ENCODE measurements at regions not wholly inside any gene's neighbourhood (a gene's known extent, or its start where the extent isn't known, plus 50 kb on each side); places are given as distances from the start of the nearest gene placed in this dataset.
"Not testable (repeated sequence)": the region's sequence is repeated elsewhere in the genome, so short reads cannot be mapped to it uniquely, and the experiment has no call there.

DNA sequence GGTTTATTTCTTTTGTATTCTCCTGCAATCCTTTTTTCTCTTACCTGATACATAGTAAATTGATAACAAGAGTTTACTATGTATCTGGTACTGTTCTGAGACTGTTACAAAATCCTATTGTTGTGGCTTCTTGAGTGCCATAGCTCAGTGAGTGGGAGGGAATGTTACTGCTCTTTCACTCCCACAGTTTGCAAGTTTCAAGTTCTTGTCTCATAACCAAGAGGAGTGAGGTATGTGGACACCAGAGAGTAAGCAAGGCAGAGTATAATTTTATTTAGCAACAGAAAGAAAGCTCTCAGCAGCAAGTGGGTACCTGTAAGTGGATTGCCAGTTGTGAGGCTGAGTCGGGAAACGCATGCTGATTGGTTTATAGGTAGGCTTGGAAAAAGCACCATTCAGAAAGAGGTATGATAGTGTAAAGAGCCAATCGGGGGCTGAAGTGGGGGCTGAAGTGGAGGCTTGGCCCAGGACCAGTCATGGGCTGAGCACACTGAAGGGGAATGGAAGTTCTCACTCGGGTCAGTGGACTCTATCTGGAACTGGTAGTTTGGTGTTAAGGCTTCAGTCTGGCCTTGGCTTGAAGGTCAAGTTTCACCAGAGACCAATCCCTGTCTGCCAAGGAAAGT lies 850.8 kb downstream of the TMTC2 start:
- DNase-seq (ENCODE audit: missing footprints), result no peak
- intact Hi-C loops (cut with DNase I), result no loop called here
- ATAC-seq, result no peak

DNA sequence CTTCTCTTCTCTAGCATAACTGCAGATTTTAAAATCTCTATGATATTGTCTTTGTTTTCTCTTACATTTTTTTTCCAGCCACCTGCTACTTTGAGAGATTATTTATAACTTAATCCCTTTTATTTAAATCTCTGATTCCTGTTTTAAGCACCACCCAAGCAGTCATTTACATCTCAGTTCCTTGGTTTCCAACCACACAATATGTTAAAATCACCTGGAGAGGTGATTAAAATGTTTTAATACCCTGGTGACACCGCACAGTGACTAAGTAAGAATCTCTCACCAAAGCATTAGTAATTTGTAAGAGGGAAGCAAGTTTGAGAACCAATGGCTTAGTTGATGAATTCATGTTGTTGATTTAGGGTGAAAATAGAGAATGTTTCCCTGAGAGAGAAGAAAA lies 849.8 kb downstream of the TMTC2 start:
- no peak for DNase-seq (ENCODE audit: missing footprints)
- intact Hi-C loops (cut with DNase I), result no loop called here
- ATAC-seq, result no peak

DNA sequence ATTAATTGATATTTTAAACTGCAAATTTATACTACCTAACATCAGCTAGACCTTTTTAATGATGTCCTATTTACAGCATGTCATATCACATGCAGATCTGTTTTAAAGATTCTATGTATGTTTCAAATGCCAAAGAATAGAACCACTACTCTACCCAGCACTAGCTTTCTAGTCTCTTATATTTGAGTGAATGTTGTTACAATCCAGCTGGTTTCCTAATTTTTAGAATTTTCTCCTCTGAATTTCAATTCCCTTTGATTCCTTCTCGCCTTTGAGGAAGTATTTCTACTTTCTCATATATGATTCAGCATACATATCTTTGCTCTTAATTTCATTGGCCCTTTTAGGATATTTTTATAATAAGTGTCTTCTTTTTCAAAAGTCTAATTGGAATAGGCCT lies 841.9 kb downstream of the TMTC2 start:
- DNase-seq (ENCODE audit: missing footprints) (no peak), ATAC-seq (no peak)
- intact Hi-C loops (cut with DNase I), result no loop called here

DNA sequence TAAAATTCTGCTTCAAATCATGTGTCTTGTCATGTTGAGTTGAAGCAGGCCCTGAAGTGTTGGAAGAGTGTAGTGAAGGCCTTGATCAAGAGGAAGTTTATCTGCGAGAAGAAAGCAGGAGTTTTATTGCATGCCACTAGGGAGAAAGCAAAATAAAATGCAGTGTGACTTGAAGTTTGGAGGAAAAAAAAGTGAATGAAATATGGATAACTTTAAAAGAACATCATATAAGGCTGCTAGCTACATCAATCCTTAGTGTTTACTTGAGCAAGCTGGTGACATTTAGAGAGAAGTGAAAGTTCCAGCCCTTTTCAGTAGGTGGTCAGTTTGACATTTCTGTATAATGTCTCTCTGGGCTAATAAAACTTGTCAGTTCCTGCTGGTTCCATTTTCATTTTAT lies 841.1 kb downstream of the TMTC2 start:
- no peak for ATAC-seq
- intact Hi-C loops (cut with DNase I), result no loop called here
- no peak for DNase-seq (ENCODE audit: missing footprints)

DNA sequence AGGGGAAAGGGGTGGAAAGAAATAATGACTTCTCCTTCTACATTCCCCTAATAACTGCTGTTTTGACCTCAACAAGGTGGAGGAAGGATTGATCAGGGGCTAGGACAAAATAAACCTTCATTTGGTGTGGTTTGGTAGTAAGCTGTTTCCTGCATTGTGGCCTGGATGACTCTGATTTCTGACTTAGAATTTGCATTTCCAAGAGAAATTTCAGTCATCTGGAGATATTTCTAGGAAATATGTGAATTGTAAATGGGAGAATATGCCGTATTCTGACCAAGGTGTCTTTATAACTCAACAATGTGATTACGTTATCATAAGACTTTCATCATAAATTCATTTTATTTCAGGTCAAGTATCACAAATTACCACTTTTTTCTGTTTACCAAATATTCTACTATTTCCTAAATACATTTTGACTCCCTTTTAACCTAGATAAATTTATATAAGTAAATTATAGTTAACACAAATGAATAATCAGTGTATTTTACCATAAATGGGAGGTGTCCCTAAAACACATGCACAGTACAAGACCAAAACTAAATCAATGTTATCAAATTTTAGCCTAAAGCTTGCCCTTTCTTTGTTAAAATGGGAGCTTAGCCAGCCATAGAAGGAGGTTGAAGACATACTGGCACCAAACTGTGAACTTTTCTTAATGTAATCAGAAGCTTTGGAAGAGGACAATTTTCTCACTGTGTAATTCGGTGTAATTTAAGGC lies 828.8 kb downstream of the TMTC2 start:
- intact Hi-C loops (cut with DNase I), result no loop called here
- no peak for ATAC-seq
- DNase-seq (ENCODE audit: missing footprints), result no peak

DNA sequence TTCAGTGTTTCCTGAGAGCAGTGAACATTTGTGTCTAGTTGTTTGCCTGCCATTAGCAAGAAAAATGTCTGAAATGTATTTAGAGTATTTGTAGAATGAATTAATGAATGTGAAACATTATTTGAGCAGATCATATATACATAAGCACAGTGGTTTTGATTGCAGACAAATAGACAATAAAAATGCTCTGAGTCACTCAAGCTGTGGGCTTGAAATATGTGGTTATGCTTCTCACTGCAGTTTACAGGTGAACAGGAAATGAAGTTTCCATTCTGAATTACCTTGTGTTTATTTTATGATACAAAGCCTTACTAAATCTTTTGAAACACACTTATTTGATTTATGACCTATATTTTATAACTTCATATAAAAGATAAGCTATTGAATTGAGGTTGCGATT lies 827.7 kb downstream of the TMTC2 start:
- DNase-seq (ENCODE audit: missing footprints) (no peak), ATAC-seq (no peak)
- intact Hi-C loops (cut with DNase I), result no loop called here

DNA sequence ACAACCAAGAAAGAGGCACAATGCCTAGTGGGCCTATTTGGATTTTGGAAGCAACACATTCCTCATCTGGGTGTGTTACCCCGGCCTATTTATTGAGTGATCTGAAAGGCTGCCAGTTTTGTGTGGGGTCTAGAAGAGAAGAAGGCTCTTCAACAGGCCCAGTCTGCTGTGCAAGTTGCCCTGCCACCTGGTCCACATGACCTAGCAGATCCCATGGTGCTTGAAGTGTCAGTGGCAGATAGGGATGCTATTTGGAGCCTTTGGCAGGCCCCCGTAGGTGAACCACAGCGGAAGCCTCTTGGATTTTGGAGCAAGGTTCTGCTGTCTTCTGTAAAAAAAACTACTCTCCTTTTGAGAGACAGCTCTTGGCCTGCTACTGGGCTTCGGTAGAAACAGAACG lies 820.1 kb downstream of the TMTC2 start:
- ATAC-seq (no peak), DNase-seq (ENCODE audit: missing footprints) (no peak)
- intact Hi-C loops (cut with DNase I), result no loop called here

DNA sequence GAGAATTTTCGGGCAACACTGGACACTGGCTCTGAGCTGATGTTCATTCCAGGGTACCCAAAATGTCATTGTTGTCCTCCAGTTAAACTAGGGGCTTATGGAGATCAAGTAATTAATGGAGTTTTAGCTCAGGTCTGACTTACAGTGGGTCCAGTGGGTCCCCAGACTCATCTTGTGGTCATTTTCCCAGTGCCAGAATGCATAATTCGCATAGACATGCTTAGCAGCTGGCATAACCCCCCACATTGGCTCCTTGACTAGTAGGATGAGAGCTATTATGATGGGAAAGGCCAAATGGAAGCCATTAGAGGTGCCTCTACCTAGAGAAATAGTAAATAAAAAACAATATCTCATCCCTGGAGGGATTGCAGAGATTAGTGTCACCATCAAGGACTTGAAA lies 818.9 kb downstream of the TMTC2 start:
- no peak for DNase-seq (ENCODE audit: missing footprints)
- intact Hi-C loops (cut with DNase I), result no loop called here
- no peak for ATAC-seq

DNA sequence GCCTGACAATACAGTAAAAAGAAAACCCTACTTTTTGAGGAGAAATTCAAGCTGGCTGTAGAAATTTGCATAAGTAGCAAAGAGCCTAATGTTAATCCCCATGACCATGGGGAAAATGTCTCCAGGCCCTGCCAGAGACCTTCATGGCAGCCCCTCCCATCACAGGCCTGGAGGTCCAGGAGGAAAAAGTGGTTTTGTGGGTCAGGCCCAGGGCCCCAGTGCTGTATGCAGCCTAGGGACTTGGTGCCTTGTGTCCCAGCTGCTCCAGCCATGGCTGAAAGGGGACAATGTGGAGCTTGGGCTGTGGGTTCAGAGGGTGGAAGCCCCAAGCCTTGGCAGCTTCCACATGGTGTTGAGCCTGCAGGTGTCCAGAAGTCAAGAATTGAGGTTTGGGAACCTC lies 813.2 kb downstream of the TMTC2 start:
- DNase-seq (ENCODE audit: missing footprints); ATAC-seq; intact Hi-C loops (cut with DNase I): not testable (repeated sequence)

DNA sequence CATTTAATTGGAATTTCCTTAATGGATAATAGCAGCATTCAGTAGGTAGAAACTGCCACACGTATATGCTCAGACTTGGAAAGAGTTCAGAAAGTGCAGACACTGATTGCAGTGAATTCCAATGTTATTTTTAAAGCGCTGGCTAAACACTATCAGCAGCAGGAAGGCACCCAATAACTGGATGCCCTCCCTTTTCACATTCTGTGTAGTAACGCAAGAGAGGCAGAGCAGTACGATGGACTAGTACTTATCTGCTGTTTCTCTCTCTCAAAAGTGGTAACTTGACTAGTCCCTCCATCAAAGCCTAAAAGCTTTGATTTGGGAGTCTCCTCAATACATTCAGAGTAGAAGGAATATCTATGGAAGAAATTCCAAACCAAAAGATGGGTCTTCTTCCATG lies 791.0 kb downstream of the TMTC2 start:
- peak; percentile 89 for ATAC-seq
- no peak for DNase-seq (ENCODE audit: missing footprints)
- intact Hi-C loops (cut with DNase I), result no loop called here

DNA sequence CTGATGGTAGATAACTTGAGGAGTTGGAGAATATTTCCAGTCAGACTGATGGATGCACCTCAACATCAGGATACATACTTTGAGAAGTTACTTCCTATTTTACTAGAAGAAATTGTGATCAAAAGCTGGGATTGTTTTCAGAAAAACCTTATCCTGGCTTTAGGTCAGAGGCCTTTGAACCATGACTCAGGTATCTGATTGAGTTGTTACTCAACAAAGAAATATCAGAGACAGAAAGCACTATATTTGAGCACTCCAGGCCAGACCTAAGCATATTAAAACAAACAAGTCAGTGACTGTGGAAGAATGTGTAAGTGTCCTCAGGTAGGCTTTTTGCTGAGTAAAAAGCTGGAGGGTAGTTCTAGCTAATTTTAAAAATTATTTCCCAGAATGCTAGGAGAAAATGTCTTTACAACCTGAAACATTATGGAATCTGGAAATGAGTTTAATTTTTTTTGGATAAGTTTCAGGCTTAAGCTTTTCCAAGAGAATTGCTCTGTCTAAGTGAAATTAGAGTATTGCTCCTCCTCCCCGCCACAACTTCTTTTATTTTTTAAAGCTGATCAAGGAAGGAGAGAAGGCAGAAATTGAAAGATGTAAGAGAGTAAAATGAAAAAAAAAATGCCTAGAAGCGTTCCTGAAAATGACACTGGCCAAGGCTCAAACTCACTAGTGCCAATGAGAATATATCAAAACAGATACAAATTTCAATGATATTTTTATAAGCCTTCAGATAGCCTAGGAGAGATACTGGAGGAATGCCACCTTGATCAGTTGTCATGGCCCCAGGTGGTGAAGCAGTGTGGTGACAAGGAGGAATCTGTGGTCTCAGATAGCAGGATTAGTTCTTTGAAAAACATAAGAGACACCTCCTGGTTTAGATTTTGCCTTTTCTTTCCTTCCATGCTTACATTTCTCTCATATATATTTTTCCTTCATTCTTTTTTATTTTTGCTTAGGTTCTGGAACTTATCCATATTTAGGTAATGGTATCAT lies 790.3 kb downstream of the TMTC2 start:
- DNase-seq (ENCODE audit: missing footprints) (no peak), ATAC-seq (peak; percentile 15)
- intact Hi-C loops (cut with DNase I), result no loop called here

DNA sequence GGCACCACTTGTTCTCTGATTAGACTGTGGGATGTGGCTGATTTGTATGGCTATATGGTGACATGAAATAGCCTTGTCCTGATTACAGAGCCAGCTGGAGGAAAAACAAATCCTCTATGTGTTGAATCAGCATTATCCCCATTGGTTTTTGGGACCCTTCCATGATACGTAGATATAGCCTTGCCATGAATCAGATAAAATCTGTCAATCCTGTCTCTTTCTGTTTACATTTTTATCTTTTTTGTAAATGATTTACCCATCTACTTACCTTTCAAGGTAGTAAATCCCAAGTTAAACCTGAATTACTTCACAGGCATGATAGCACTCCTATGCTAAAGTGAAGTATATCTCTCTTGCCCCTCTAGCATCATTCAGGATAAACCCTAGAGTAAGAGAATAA lies 789.3 kb downstream of the TMTC2 start:
- ATAC-seq (no peak), DNase-seq (ENCODE audit: missing footprints) (no peak)
- intact Hi-C loops (cut with DNase I), result no loop called here

DNA sequence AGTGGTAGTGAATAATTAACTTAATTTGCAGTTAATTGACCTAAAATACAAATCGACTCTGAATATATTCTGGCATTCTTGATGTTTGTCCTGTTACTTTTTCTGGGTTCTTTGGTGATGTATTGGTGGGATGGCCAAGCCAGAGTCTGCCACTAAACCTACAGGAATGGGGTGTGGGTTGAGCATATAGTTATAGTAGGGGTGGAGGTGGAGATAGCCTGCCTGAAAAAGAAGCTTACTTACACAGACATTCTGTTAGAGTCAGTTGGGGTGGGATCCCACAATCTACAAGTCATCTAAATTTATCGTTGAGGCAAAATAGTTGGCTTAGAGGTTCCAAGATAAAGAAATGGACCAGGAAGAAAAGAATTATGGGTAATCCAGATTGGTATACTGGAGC lies 787.7 kb downstream of the TMTC2 start:
- no peak for DNase-seq (ENCODE audit: missing footprints)
- no peak for ATAC-seq
- intact Hi-C loops (cut with DNase I), result no loop called here

DNA sequence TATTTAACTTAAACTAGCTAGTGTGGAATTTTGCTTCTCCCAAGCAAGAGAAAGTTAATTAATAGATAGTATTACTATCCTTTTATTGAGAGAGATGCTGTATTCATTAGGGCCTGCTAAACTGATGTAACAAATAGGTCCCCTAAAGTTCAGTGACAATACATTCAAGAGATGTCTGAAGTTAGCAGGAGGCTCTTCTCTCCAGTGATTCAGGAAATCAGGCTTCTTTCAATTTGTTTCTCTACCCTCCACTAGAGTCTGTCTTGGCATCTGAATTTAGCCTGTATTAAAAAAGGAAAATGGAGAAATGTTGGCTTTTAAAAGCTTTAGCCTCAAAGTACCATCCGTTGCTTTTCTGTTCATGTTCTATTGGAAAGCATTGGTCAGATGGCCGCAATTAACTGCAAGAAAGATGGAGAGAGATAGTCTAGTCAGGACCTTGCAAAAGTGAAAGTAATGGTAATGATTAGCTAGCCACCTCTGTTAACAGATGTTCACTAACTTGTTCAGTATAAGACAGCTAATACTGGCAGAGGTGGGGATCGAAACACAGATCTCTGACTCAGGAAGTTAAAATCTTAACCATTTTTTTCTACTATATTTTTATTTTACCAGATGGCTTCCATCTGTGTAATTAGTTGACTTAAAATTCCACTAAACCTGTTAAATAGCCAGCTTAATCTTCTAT lies 786.8 kb downstream of the TMTC2 start:
- intact Hi-C loops (cut with DNase I), result no loop called here
- no peak for ATAC-seq
- DNase-seq (ENCODE audit: missing footprints), result no peak

DNA sequence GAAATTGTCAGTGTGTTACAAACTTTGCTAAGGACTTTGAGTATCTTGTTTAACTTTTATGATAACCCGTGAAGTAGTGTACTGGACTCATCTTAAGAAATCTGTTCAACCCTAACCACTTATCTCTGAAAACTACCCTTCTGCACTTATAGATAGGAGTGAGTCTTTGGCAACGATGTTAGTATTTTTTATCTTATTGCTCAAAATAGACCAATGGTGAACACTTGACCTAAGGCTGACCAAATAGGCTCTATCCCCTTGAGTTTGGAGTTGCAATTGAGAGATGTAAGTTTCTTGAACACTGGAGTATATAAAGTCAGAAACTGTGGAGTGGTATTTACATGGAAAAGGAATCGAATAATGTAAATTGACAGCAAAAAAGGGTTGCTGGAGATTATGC lies 786.1 kb downstream of the TMTC2 start:
- intact Hi-C loops (cut with DNase I), result no loop called here
- DNase-seq (ENCODE audit: missing footprints) (no peak), ATAC-seq (no peak)

DNA sequence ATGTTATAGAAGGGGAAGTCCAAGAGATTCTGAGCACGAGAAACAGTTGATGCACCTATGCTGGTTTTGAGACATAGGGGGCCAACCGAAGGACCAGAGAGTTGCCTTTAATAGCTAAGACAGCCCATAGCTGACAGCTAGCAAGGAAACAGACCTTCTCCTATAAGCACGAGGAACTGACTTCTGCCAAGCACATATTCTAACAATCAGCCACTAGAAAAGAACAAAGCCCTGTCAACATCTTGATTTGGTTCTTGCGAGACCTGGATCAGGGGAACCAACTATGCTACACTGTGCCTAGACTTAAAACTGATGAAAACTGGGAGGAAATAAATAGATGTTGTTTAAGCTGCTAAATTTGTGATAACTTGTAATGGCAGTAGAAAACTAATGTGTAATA lies 785.6 kb downstream of the TMTC2 start:
- DNase-seq (ENCODE audit: missing footprints), result no peak
- intact Hi-C loops (cut with DNase I), result no loop called here
- ATAC-seq, result peak; percentile 34

DNA sequence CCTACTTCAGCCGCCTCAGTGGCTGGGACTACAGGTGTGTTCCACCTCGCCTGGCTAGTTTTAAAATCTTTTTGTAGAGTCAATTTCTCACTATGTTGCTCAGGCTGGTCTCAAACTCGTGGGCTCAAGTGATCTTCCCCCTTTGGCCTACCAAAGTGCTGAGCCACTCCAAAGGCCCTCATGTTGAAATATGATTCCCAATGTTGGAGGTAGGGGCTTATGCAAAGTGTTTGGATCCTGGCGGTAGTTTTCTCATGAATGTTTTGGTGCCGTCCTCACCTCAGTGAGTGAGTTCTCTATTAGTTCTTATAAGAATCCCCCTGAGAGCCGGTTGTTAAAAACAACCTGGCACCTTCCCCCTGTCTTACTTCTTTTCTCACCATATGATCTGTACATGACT lies 784.6 kb downstream of the TMTC2 start:
- no peak for ATAC-seq
- intact Hi-C loops (cut with DNase I), result no loop called here
- DNase-seq (ENCODE audit: missing footprints), result no peak

DNA sequence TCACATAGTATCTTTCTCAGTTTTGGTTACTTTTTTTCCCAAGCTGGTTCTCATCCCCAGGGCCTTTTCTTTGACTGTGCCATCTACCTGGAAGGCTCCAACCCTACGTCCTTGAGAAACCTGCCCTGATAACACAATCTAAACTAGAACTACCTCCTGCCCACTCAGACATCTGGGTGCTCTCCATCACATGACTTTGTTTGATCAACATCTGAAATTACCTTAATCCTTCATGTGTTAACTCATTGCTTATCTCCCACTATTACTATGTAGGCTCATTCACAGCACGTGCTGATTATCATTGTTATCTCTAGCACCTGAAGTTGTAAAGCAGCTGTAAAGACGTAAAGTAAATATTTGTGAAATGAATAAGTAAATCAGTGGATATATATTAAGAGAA lies 784.0 kb downstream of the TMTC2 start:
- ATAC-seq, result no peak
- no peak for DNase-seq (ENCODE audit: missing footprints)
- intact Hi-C loops (cut with DNase I), result no loop called here

Data from Right ventricle myocardium inferior (tissue), 1 donor.